Transverse colon (tissue), 4 donors: ENCODE measurements at regions not wholly inside any gene's neighbourhood (a gene's known extent, or its start where the extent isn't known, plus 50 kb on each side); places are given as distances from the start of the nearest gene placed in this dataset.

Experiments
- DNase-seq: peaks from one replicate; pipeline ENCODE4 v3.0.0-alpha.2; 2019
- H3K27ac ChIP-seq, 4 donors: fragments of 200-600 bp; sonication (generic); 2 replicates each; pipeline ENCODE4 v1.5.1; 2016 to 2018; ENCODE audit warnings: inconsistent platforms in 4 of 4
- H3K27me3 ChIP-seq: fragments of 200-600 bp; sonication (generic); 2 replicates; pipeline ENCODE4 v1.5.1; 2017; ENCODE audit warnings: inconsistent platforms
- H3K36me3 ChIP-seq, 4 donors: fragments of 200-600 bp; sonication (generic); 2 replicates each; pipeline ENCODE4 v1.5.1; 2017 to 2019; ENCODE audit warnings: inconsistent platforms in 4 of 4
- H3K4me1 ChIP-seq, 4 donors: fragments of 200-600 bp; sonication (generic); 2 replicates each; pipeline ENCODE4 v1.5.1; 2017 to 2020; ENCODE audit warnings: inconsistent platforms in 4 of 4
- H3K4me3 ChIP-seq, 4 donors: fragments of 200-600 bp; sonication (generic); 1 replicate in 1 of 4; 2 replicates in 3 of 4; pipeline versions ENCODE4 v1.5.1 to v1.6.1; 2017 to 2019; ENCODE audit warnings: inconsistent platforms in 4 of 4
- H3K9me3 ChIP-seq, 2 donors: fragments of 200-600 bp; sonication (generic); 2 replicates each; pipeline ENCODE4 v1.5.1; 2017 to 2019; ENCODE audit warnings: inconsistent platforms in 2 of 2
- EP300 ChIP-seq: sonication (generic); formaldehyde crosslinking; IDR thresholded peaks from one replicate; pipeline ENCODE4 v1.6.1; 2017; ENCODE audit warnings: antibody characterized with exemption, low read depth
- POLR2A ChIP-seq: fragments of 450-650 bp; IDR thresholded peaks from one replicate; pipeline ENCODE4 v1.6.1; 2016; ENCODE audit warnings: antibody characterized with exemption, mild to moderate bottlenecking, moderate library complexity
- POLR2AphosphoS5 ChIP-seq, 3 donors: sonication (generic); formaldehyde crosslinking; IDR thresholded peaks; one replicate each; pipeline ENCODE4 v1.6.1; 2016; ENCODE audit warnings: antibody characterized with exemption in 3 of 3
- WGBS, 2 donors: methylation state at CpG; one replicate each; pipeline ENCODE4 v1.1.5; 2018; ENCODE audit warnings: low coverage in 1 of 2; 5-methylcytosine and 5-hydroxymethylcytosine counted together
- in situ Hi-C, 4 donors: fragments of 200-750 bp; cut with MboI; loops; one replicate each; pipeline versions ENCODE4 v1.15.0 to v1.15.1; 2017; ENCODE audit warnings: low sequenced_read_pairs in 3 of 4, low pct_ligation_motif_present in 1 of 4, low pct_unique_long_range_greater_than_20kb in 1 of 4
- intact Hi-C: fragments of 100-400 bp; cut with DNase I; formaldehyde crosslinking; loops from one replicate; pipeline ENCODE4 v1.15.1; 2023; ENCODE audit warnings: low total_unique reads
- TF ChIP-seq, protein P1 (sequence below), 5 experiments: fragments of 200-600 bp in 3 of 5; fragments of 450-650 bp in 2 of 5; sonication (generic) in 3 of 5; IDR thresholded peaks; 1 replicate in 2 of 5; 2 replicates in 3 of 5; pipeline ENCODE4 v1.5.1; 2016 to 2017; ENCODE audit warnings: antibody characterized with exemption in 5 of 5, inconsistent platforms in 3 of 5, mild to moderate bottlenecking in 2 of 5, moderate library complexity in 1 of 5

DNA sequence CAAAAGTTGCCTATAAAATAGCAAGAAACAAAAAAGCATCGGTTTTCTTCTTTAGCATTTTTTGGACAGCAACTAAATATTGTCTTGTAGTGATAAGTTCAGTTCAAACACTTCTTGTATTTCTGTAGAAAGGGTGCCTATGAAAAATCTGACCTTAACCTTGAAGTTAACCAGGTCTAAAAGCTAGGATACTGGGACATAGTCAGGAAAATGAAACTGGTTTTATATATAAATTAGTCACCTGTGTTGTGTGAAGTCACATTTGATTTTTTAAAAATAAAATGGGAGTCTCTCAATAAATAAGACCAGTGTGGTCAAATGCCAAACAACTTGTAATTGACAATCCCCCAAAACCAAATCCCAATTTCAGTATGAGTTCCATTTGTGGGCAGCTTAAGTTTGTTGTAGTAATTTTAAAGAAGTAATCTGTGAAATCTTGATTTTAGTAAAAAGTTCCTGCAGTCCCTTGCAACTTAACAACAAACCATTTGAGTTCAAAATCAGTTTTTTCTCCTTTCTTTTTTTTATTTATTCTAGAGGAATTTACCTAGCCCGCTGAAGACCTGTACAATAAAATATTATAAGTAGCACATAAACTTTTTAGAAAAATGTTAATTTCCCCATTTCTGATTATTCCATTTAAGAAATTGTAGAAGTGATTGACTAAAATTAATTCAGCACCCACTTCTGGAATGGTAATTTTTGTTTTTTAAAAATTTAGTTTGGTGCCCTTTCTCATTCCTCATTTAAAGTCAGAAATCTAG lies 84.5 kb upstream of the PPARA start:
- Histone ChIP-seq H3K9me3 (no peaks in the 10 kb centered on the region), H3K36me3 (no peaks in the 10 kb centered on the region), H3K4me3 (peak overlapping the region in 2 of 4 donors; percentile 24 to 63), H3K4me1 (peaks cover 35 to 82% (median 58%) of the 10 kb centered on the region in 4 donors), H3K27me3 (no peaks in the 10 kb centered on the region), H3K27ac (peak overlapping the region; percentile 96 to 100 (median 100))
- 54 to 63% methylated on average over 2 of the region's 2 CpGs for WGBS, 2 donors
- DNase-seq = no peak
- in situ Hi-C loops = no loop called here
- intact Hi-C loops = no loop called here
- TF ChIP-seq POLR2AphosphoS5 (IDR thresholded peaks at IDR 0.05) (no peak), EP300 (no peak), POLR2A (no peak)
- TF ChIP-seq, protein P1, sequence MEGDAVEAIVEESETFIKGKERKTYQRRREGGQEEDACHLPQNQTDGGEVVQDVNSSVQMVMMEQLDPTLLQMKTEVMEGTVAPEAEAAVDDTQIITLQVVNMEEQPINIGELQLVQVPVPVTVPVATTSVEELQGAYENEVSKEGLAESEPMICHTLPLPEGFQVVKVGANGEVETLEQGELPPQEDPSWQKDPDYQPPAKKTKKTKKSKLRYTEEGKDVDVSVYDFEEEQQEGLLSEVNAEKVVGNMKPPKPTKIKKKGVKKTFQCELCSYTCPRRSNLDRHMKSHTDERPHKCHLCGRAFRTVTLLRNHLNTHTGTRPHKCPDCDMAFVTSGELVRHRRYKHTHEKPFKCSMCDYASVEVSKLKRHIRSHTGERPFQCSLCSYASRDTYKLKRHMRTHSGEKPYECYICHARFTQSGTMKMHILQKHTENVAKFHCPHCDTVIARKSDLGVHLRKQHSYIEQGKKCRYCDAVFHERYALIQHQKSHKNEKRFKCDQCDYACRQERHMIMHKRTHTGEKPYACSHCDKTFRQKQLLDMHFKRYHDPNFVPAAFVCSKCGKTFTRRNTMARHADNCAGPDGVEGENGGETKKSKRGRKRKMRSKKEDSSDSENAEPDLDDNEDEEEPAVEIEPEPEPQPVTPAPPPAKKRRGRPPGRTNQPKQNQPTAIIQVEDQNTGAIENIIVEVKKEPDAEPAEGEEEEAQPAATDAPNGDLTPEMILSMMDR (IDR thresholded peaks at IDR 0.05) = no peak

GRCh38 chr22:46066691-46067090 lies 83.6 kb upstream of the PPARA start:
- Histone ChIP-seq H3K36me3 (no peaks in the 10 kb centered on the region), H3K9me3 (no peaks in the 10 kb centered on the region), H3K27me3 (no peaks in the 10 kb centered on the region), H3K4me1 (peaks cover 35 to 78% (median 57%) of the 10 kb centered on the region in 4 donors), H3K4me3 (peak overlapping the region in 3 of 4 donors; percentile 18 to 63 (median 24)), H3K27ac (peak overlapping the region; percentile 96 to 100 (median 100))
- 40 to 44% methylated on average over 11 of the region's 11 CpGs for WGBS, 2 donors
- TF ChIP-seq, protein P1 (IDR thresholded peaks at IDR 0.05) = no peak
- TF ChIP-seq EP300 (no peak), POLR2AphosphoS5 (IDR thresholded peaks at IDR 0.05) (peak in 2 of 3 donors; percentile 16 to 39)
- DNase-seq = peak; percentile 29
- in situ Hi-C loops (no loop called here), intact Hi-C loops (no loop called here)

DNA sequence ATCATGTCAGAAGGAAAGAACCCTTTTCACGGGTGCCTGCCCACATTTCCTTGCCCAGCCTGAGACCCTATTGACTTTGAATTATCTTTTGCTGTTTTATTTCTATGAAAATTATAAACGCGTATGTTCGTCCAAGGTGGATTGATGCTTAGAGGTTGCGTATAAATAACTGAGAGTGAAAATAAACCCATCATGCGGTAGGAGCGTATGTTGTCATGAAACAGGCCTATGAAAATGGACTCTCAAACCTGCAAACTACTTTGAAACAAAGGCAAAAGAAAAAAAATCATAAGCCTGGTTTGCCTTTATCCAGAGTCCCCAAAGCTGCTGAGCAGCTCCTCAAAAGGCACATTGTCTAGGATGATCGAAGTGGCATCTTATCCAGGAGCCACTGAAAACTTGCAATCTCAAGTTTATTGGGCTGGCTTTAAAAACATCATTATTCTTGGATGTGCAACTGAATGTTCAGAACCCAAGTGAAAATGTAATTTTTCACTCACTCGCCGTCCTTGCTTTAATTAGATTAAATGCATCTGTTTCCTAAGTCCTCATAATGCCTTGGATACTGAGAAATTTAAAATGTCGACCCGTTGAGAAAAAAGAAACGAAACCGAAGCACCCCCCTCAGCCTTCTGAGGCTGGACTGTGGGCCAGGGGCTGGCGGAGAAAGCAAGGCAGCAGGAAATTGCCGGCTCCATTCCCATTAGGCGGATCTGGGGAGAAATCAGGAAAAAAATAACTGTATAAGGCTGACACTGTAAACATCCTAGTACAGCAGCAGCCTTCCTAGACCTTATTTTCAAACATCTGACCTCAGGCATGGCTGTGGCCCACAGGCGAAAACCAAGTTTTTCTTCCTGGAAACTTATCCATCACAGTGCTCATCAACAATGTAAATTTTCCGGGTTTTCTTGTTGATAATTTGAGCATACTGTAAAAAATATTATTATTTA lies 82.9 kb upstream of the PPARA start:
- H3K27ac ChIP-seq = peak overlapping the region; percentile 96 to 100 (median 100)
- DNase-seq = peak; percentile 9
- H3K9me3 ChIP-seq = no peaks in the 10 kb centered on the region
- in situ Hi-C loops (no loop called here), intact Hi-C loops (loop anchor here (2.0 kb wide), 1 partner anchor 13 kb away; no protein-coding TSS in a partner anchor)
- H3K4me3 ChIP-seq = peak overlapping the region in 3 of 4 donors; percentile 18 to 63 (median 24)
- H3K27me3 ChIP-seq = no peaks in the 10 kb centered on the region
- 25 to 28% methylated on average over 10 to 19 of the region's 19 CpGs for WGBS, 2 donors
- peaks cover 35 to 71% (median 53%) of the 10 kb centered on the region in 4 donors for H3K4me1 ChIP-seq
- H3K36me3 ChIP-seq = no peaks in the 10 kb centered on the region
- TF ChIP-seq, protein P1 (IDR thresholded peaks at IDR 0.05) = no peak
- TF ChIP-seq EP300 = no peak
- no peak for TF ChIP-seq POLR2AphosphoS5 (IDR thresholded peaks at IDR 0.05)
- no peak for TF ChIP-seq POLR2A

GRCh38 chr22:46068181-46068592 lies 82.1 kb upstream of the PPARA start:
- WGBS, 2 donors = 57 to 63% methylated on average over 2 of the region's 2 CpGs
- in situ Hi-C loops = no loop called here
- H3K9me3 ChIP-seq = no peaks in the 10 kb centered on the region
- intact Hi-C loops = loop anchor here (2.0 kb wide), 1 partner anchor 13 kb away; no protein-coding TSS in a partner anchor
- no peak for DNase-seq
- peak overlapping the region in 3 of 4 donors; percentile 18 to 93 (median 63) for H3K4me3 ChIP-seq
- H3K27me3 ChIP-seq = no peaks in the 10 kb centered on the region
- TF ChIP-seq POLR2AphosphoS5 (IDR thresholded peaks at IDR 0.05) (no peak), POLR2A (no peak), EP300 (no peak)
- TF ChIP-seq, protein P1 (IDR thresholded peaks at IDR 0.05) = no peak
- no peaks in the 10 kb centered on the region for H3K36me3 ChIP-seq
- peaks cover 35 to 63% (median 47%) of the 10 kb centered on the region in 4 donors for H3K4me1 ChIP-seq
- peak overlapping the region; percentile 96 to 100 (median 100) for H3K27ac ChIP-seq
